Endothelial cell of umbilical vein (primary cell): ENCODE measurements at regions not wholly inside any gene's neighbourhood (a gene's known extent, or its start where the extent isn't known, plus 50 kb on each side); places are given as distances from the start of the nearest gene placed in this dataset.

Experiments
- BruUV-seq: library from RNA; stranded (reverse); fragments of 400-500 nt; replicated peaks from 2 replicates; lab custom pipeline; 2021; lab: Mats Ljungman, UMichigan
- CTCF ChIA-PET: fragments of 300-600, 350-600 bp; sonication (Branson Sonifier 250); formaldehyde crosslinking; loops from one replicate; lab custom pipeline; 2021; ENCODE audit warnings: antibody characterized with exemption, inconsistent platforms; lab: Charles Lee
- POLR2A ChIA-PET: fragments of 300-600, 350-600 bp; sonication (Branson Sonifier 250); formaldehyde crosslinking; loops from one replicate; lab custom pipeline; 2021; ENCODE audit warnings: antibody characterized with exemption, inconsistent platforms; lab: Charles Lee
- DNase-seq: peaks from one replicate; pipeline ENCODE4 v3.0.0-alpha.2; 2011; ENCODE audit warnings: low read depth, low spot score
- FAIRE-seq: peaks from 2 replicates; lab custom pipeline; 2011; peaks lifted over from hg19 to GRCh38; lab: Jason Lieb, UNC
- H2AFZ ChIP-seq: 2 replicates; pipeline ENCODE4 v1.6.0; 2012; ENCODE audit warnings: low read depth, low read length, control low read depth, inconsistent platforms
- H3K27ac ChIP-seq: 2 replicates; pipeline ENCODE4 v1.5.1; 2011; ENCODE audit warnings: low read depth, mild to moderate bottlenecking, control low read depth, low read length, moderate library complexity; ENCODE audit not compliant: insufficient read depth
- H3K27me3 ChIP-seq, 2 experiments: 2 replicates each; pipeline versions ENCODE4 v1.6.0 to v1.6.1; 2011; ENCODE audit warnings: low read length in 2 of 2, mixed read lengths in 1 of 2; ENCODE audit not compliant: control insufficient read depth in 2 of 2, insufficient read depth in 2 of 2
- H3K36me3 ChIP-seq, 2 experiments: 2 replicates in 1 of 2; 3 replicates in 1 of 2; pipeline ENCODE4 v1.5.1; 2011; ENCODE audit warnings: low read length in 2 of 2, mild to moderate bottlenecking in 1 of 2, moderate library complexity in 1 of 2; ENCODE audit not compliant: control insufficient read depth in 2 of 2, insufficient read depth in 2 of 2; ENCODE audit errors: extremely low read depth in 1 of 2
- H3K4me1 ChIP-seq: 3 replicates; pipeline ENCODE4 v1.5.1; 2011; ENCODE audit warnings: mild to moderate bottlenecking, low read length; ENCODE audit not compliant: control insufficient read depth, insufficient read depth; ENCODE audit errors: extremely low read depth
- H3K4me2 ChIP-seq: 2 replicates; pipeline ENCODE4 v1.6.1; 2011; ENCODE audit warnings: low read length, control low read depth, mixed read lengths; ENCODE audit not compliant: insufficient read depth
- H3K4me3 ChIP-seq, 3 experiments: fragments of 200-600 bp in 1 of 3; sonication (generic), shearing (Covaris generic) in 1 of 3; replicated peaks in 1 of 3; 2 replicates each; pipeline ENCODE4 v1.5.1; 2011 to 2016; ENCODE audit warnings: control low read depth in 3 of 3, low read length in 3 of 3, mild to moderate bottlenecking in 2 of 3, inconsistent platforms in 1 of 3, low read depth in 1 of 3, moderate library complexity in 1 of 3; ENCODE audit not compliant: insufficient read depth in 1 of 3
- H3K79me2 ChIP-seq: 2 replicates; pipeline ENCODE4 v1.6.0; 2012; ENCODE audit warnings: low read length, inconsistent platforms; ENCODE audit not compliant: control insufficient read depth, insufficient read depth
- H3K9ac ChIP-seq: replicated peaks from 2 replicates; pipeline ENCODE3; 2011; ENCODE audit warnings: low read length, control low read depth; ENCODE audit not compliant: insufficient read depth; ENCODE audit errors: extremely low read depth
- H3K9me1 ChIP-seq: replicated peaks from 3 replicates; pipeline ENCODE4 v1.6.0; 2011; ENCODE audit warnings: mild to moderate bottlenecking, low read length; ENCODE audit not compliant: control insufficient read depth, insufficient read depth; ENCODE audit errors: extremely low read depth
- H3K9me3 ChIP-seq: replicated peaks from 2 replicates; pipeline ENCODE4 v1.5.1; 2012; ENCODE audit warnings: low read length, inconsistent platforms; ENCODE audit not compliant: control insufficient read depth, insufficient read depth
- H4K20me1 ChIP-seq: replicated peaks from 2 replicates; pipeline ENCODE3; 2011; ENCODE audit warnings: mild to moderate bottlenecking, low read length; ENCODE audit not compliant: control insufficient read depth, insufficient read depth; ENCODE audit errors: extremely low read depth
- CTCF ChIP-seq, 2 donors: IDR thresholded peaks; 1 replicate in 1 of 2; 2 replicates in 1 of 2; pipeline ENCODE4 v1.5.1; 2011; ENCODE audit warnings: low read length in 2 of 2, mild to moderate bottlenecking in 2 of 2, moderate library complexity in 2 of 2, control low read depth in 1 of 2, inconsistent platforms in 1 of 2, low read depth in 1 of 2; ENCODE audit not compliant: insufficient read depth in 1 of 2; ENCODE audit errors: extremely low read depth in 1 of 2
- EZH2 ChIP-seq: IDR thresholded peaks from 2 replicates; pipeline ENCODE4 v1.6.1; 2012; ENCODE audit warnings: borderline replicate concordance, low read depth, mild to moderate bottlenecking, moderate library complexity, low read length, inconsistent platforms; ENCODE audit not compliant: severe bottlenecking
- FOS ChIP-seq: IDR thresholded peaks from 2 replicates; pipeline ENCODE4 v1.6.1; 2011; ENCODE audit warnings: mild to moderate bottlenecking, low read length, moderate library complexity, borderline replicate concordance; ENCODE audit not compliant: insufficient read depth
- GATA2 ChIP-seq: IDR thresholded peaks from 2 replicates; pipeline ENCODE4 v1.7.0; 2011; ENCODE audit warnings: low read depth, mild to moderate bottlenecking, moderate library complexity, mixed read lengths, low read length; ENCODE audit not compliant: insufficient read length, insufficient read depth
- JUN ChIP-seq: IDR thresholded peaks from 2 replicates; pipeline ENCODE4 v1.6.1; 2011; ENCODE audit warnings: borderline replicate concordance, low read depth; ENCODE audit not compliant: insufficient read length, insufficient read depth
- MAX ChIP-seq: IDR thresholded peaks from 2 replicates; pipeline ENCODE4 v1.6.1; 2011; ENCODE audit not compliant: insufficient read depth, insufficient read length
- MYC ChIP-seq: IDR thresholded peaks from one replicate; pipeline ENCODE4 v1.6.1; 2011; ENCODE audit warnings: mild to moderate bottlenecking, low read depth, low read length
- POLR2A ChIP-seq: IDR thresholded peaks from 2 replicates; pipeline ENCODE4 v1.6.1; 2012; ENCODE audit warnings: low read depth, mild to moderate bottlenecking, control low read depth, low read length
- POLR2AphosphoS5 ChIP-seq: IDR thresholded peaks from 2 replicates; pipeline ENCODE4 v1.6.1; 2012; ENCODE audit warnings: low read depth, mild to moderate bottlenecking, control low read depth, low read length, moderate library complexity; ENCODE audit not compliant: insufficient read depth
- dilution Hi-C: fragments of 300-500 bp; cut with MboI; formaldehyde crosslinking; loops from one replicate; pipeline ENCODE4 v1.15.0; 2019; ENCODE audit warnings: low sequenced_read_pairs; ENCODE audit not compliant: extremely low pct_ligation_motif_present
- intact Hi-C: fragments of 100-400 bp; cut with micrococcal nuclease; formaldehyde crosslinking; loops from one replicate; pipeline ENCODE4 v1.10.0; 2022

- DNase-seq = no peak
- intact Hi-C loops = no loop called here
- no peaks in the 10 kb centered on the region for H3K9me1 ChIP-seq
- no peaks in the 10 kb centered on the region for H4K20me1 ChIP-seq
- H3K4me1 ChIP-seq = peaks cover 11% of the 10 kb centered on the region
- H3K27me3 ChIP-seq = no peaks in the 10 kb centered on the region
- H3K27ac ChIP-seq = no peak overlapping the region
- BruUV-seq = no TSS peak
- H3K4me2 ChIP-seq = no peak overlapping the region
- no peaks in the 10 kb centered on the region for H3K79me2 ChIP-seq
- no peak overlapping the region for H3K4me3 ChIP-seq
- ChIA-PET POLR2A (no interaction called here), CTCF (no interaction called here)
- dilution Hi-C loops = no loop called here
- H3K36me3 ChIP-seq = no peaks in the 10 kb centered on the region
- no peak overlapping the region for H2AFZ ChIP-seq
- TF ChIP-seq MYC (no peak), POLR2AphosphoS5 (no peak), MAX (no peak), EZH2 (no peak), JUN (no peak), CTCF (IDR thresholded peaks at IDR 0.05; ENCODE audit: extremely low read depth in 1 of 2, insufficient read depth in 1 of 2, low read depth in 1 of 2, low read length in 2 of 2) (no peak), FOS (no peak), GATA2 (no peak), POLR2A (no peak)
- FAIRE-seq = no peak
- no peaks in the 10 kb centered on the region for H3K9me3 ChIP-seq
- H3K9ac ChIP-seq = no peak overlapping the region
These were observed 196.7 kb upstream of the ADAMTS9 start for GRCh38 chr3:64884536-64884935.
